GM18868 (cell line): ENCODE measurements at regions not wholly inside any gene's neighbourhood (a gene's known extent, or its start where the extent isn't known, plus 50 kb on each side); places are given as distances from the start of the nearest gene placed in this dataset.

ENCODE experiments used
- ATAC-seq: cut with Tn5 transposase; IDR thresholded peaks from one replicate; pipeline ENCODE4 v1.9.1; 2021; ENCODE audit warnings: mild to moderate bottlenecking, moderate library complexity; ENCODE audit not compliant: unreplicated experiment

- ATAC-seq = no peak
Observed at GRCh38 chr13:39232401-39232980, 194.2 kb downstream of the NHLRC3 start.

- no peak for ATAC-seq
Observed at GRCh38 chr13:39232999-39233398, 194.7 kb downstream of the NHLRC3 start.

- no peak for ATAC-seq
Observed at GRCh38 chr13:39233519-39233918, 195.3 kb downstream of the NHLRC3 start.

- ATAC-seq = no peak
Observed at GRCh38 chr13:39244561-39245230, 206.4 kb downstream of the NHLRC3 start.

- ATAC-seq = no peak
Observed at GRCh38 chr13:39245688-39246087, 207.4 kb downstream of the NHLRC3 start.

GRCh38 chr13:39249982-39250381 is 211.7 kb downstream of the NHLRC3 start:
- no peak for ATAC-seq

GRCh38 chr13:39250440-39250839 is 212.2 kb downstream of the NHLRC3 start:
- ATAC-seq = no peak

- ATAC-seq = no peak
Observed at GRCh38 chr13:39251340-39251739, 213.1 kb downstream of the NHLRC3 start.

GRCh38 chr13:39253774-39254173 is 215.5 kb downstream of the NHLRC3 start:
- no peak for ATAC-seq

- ATAC-seq = no peak
Observed at GRCh38 chr13:39254601-39255000, 216.3 kb downstream of the NHLRC3 start.

- ATAC-seq = no peak
Observed at GRCh38 chr13:39257642-39258041, 219.4 kb downstream of the NHLRC3 start.

- peak; percentile 93 for ATAC-seq
Observed at GRCh38 chr13:39259371-39260140, 221.3 kb downstream of the NHLRC3 start.

- peak; percentile 67 for ATAC-seq
Observed at GRCh38 chr13:39263033-39263432, 224.8 kb downstream of the NHLRC3 start.

- ATAC-seq = no peak
Observed at GRCh38 chr13:39263531-39263930, 225.3 kb downstream of the NHLRC3 start.

- no peak for ATAC-seq
Observed at GRCh38 chr13:39266426-39266825, 228.2 kb downstream of the NHLRC3 start.

GRCh38 chr13:39268398-39268797 is 230.1 kb downstream of the NHLRC3 start:
- ATAC-seq = no peak

- no peak for ATAC-seq
Observed at GRCh38 chr13:39269004-39269403, 230.7 kb downstream of the NHLRC3 start.

- ATAC-seq = no peak
Observed at GRCh38 chr13:39269411-39269810, 231.2 kb downstream of the NHLRC3 start.

GRCh38 chr13:39272994-39273393 is 234.7 kb downstream of the NHLRC3 start:
- ATAC-seq = no peak

GRCh38 chr13:39273953-39274738 is 235.9 kb downstream of the NHLRC3 start:
- no peak for ATAC-seq

GRCh38 chr13:39274739-39275325 is 236.6 kb downstream of the NHLRC3 start:
- ATAC-seq = no peak
